MCF 10A (cell line): ENCODE measurements at regions not wholly inside any gene's neighbourhood (a gene's known extent, or its start where the extent isn't known, plus 50 kb on each side); places are given as distances from the start of the nearest gene placed in this dataset.

ENCODE experiments used
- BruUV-seq: library from RNA; stranded (reverse); fragments of 400-500 nt; replicated peaks from 2 replicates; lab custom pipeline; 2021; lab: Mats Ljungman, UMichigan
- CTCF ChIA-PET: fragments of 300-600 bp; sonication (Branson Sonifier 250); formaldehyde crosslinking; extraction: SDS; loops from one replicate; lab custom pipeline; 2021; ENCODE audit warnings: antibody characterized with exemption, inconsistent platforms; lab: Yijun Ruan, JAX
- POLR2A ChIA-PET: fragments of 300-600, 350-650 bp; sonication (Branson Sonifier 250); formaldehyde crosslinking; extraction: SDS; loops from one replicate; lab custom pipeline; 2020; ENCODE audit warnings: antibody characterized with exemption, inconsistent platforms; lab: Yijun Ruan, JAX
- DNase-seq: peaks from one replicate; pipeline ENCODE4 v3.0.0-alpha.2; 2018; ENCODE audit not compliant: unreplicated experiment
- H3K27ac Mint-ChIP-seq: one replicate; pipeline ENCODE4 v1.8.0; 2022; ENCODE audit warnings: mild to moderate bottlenecking, low read depth, mixed read lengths; ENCODE audit not compliant: unreplicated experiment
- H3K27me3 Mint-ChIP-seq: one replicate; pipeline ENCODE4 v1.8.0; 2022; ENCODE audit warnings: mixed read lengths; ENCODE audit not compliant: insufficient read depth, unreplicated experiment
- H3K36me3 Mint-ChIP-seq: one replicate; pipeline ENCODE4 v1.8.0; 2022; ENCODE audit warnings: mild to moderate bottlenecking, moderate library complexity, mixed read lengths; ENCODE audit not compliant: insufficient read depth, unreplicated experiment
- H3K4me1 Mint-ChIP-seq: one replicate; pipeline ENCODE4 v1.8.0; 2022; ENCODE audit warnings: mixed read lengths; ENCODE audit not compliant: insufficient read depth, unreplicated experiment
- H3K4me3 Mint-ChIP-seq: one replicate; pipeline ENCODE4 v1.8.0; 2022; ENCODE audit warnings: mild to moderate bottlenecking, moderate library complexity, mixed read lengths; ENCODE audit not compliant: unreplicated experiment
- H3K9me3 Mint-ChIP-seq: one replicate; pipeline ENCODE4 v1.8.0; 2022; ENCODE audit warnings: mixed read lengths; ENCODE audit not compliant: unreplicated experiment
- CTCF ChIP-seq: fragments of 200-600 bp; IDR thresholded peaks from one replicate; pipeline ENCODE4 v1.8.0; 2022; ENCODE audit warnings: antibody characterized with exemption, mild to moderate bottlenecking; ENCODE audit not compliant: unreplicated experiment
- intact Hi-C: fragments of 100-400 bp; cut with micrococcal nuclease; formaldehyde crosslinking; loops from 2 replicates; pipeline ENCODE4 v1.14.1; 2022

DNA sequence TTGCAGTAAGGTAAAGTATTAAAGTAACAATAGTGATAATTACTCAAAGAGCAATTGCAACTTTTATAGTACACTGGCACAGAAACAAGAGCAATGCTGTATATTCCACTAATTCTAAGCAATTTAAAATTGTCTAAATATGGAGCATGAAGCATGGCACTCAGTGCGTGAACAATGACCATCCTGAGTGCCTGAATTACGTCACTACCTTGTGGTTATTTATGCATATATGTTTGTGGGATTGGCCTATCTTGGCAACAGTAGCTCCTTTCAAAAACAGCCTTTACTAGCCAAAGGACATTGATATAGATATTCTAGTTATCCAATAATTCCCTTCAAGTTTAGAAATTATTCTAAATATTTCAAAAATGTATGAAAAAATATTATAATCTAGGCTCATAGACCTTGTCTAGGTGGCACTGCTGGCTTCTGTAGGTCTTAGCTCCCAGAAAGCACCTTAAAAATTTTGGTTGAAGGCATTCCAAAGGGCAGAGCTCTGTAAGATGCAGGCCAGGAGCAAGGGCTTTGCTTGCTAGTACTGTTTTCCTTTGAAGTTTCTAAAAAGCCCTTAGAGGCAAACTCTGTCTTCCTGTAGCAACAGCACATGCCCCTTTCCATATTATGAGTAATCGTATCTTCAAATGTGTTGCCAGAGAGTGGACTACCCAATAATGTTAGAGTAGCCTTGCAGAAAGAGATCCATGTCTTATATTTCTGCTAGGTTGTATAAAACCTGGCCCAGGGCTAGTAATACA, 719.3 kb downstream of the NR2F1-AS1 start:
- POLR2A ChIA-PET = no interaction called here
- Mint-ChIP-seq H3K27me3 (no peaks in the 10 kb centered on the region), H3K9me3 (no peaks in the 10 kb centered on the region), H3K4me1 (no peaks in the 10 kb centered on the region), H3K4me3 (no peak overlapping the region), H3K36me3 (no peaks in the 10 kb centered on the region), H3K27ac (no peak overlapping the region)
- CTCF ChIA-PET = no interaction called here
- intact Hi-C loops = no loop called here
- TF ChIP-seq CTCF = no peak
- BruUV-seq = no TSS peak
- DNase-seq = no peak

- no peak overlapping the region for H3K27ac Mint-ChIP-seq
- BruUV-seq = no TSS peak
- no peaks in the 10 kb centered on the region for H3K4me1 Mint-ChIP-seq
- POLR2A ChIA-PET = no interaction called here
- H3K9me3 Mint-ChIP-seq = no peaks in the 10 kb centered on the region
- TF ChIP-seq CTCF = no peak
- no peak overlapping the region for H3K4me3 Mint-ChIP-seq
- no peaks in the 10 kb centered on the region for H3K27me3 Mint-ChIP-seq
- CTCF ChIA-PET = interaction anchor here (0.7 to 1.0 kb wide), 2 partner anchors 17 to 1363 kb away, joined by 3 read pairs; no protein-coding TSS in a partner anchor
- DNase-seq = no peak
- H3K36me3 Mint-ChIP-seq = no peaks in the 10 kb centered on the region
- intact Hi-C loops = no loop called here
Observed at GRCh38 chr5:92860061-92860460, 721.0 kb downstream of the NR2F1-AS1 start.

- DNase-seq = no peak
- ChIA-PET POLR2A (no interaction called here), CTCF (no interaction called here)
- no peak for TF ChIP-seq CTCF
- intact Hi-C loops = no loop called here
- Mint-ChIP-seq H3K9me3 (no peaks in the 10 kb centered on the region), H3K4me3 (no peak overlapping the region), H3K4me1 (no peaks in the 10 kb centered on the region), H3K36me3 (no peaks in the 10 kb centered on the region), H3K27me3 (no peaks in the 10 kb centered on the region), H3K27ac (no peak overlapping the region)
- BruUV-seq = no TSS peak
Observed at GRCh38 chr5:92852219-92852618, 728.8 kb downstream of the NR2F1-AS1 start.

GRCh38 chr5:92850886-92851285, 730.1 kb downstream of the NR2F1-AS1 start:
- TF ChIP-seq CTCF = no peak
- Mint-ChIP-seq H3K9me3 (no peaks in the 10 kb centered on the region), H3K4me3 (no peak overlapping the region), H3K4me1 (no peaks in the 10 kb centered on the region), H3K27me3 (no peaks in the 10 kb centered on the region), H3K36me3 (no peaks in the 10 kb centered on the region), H3K27ac (no peak overlapping the region)
- DNase-seq = no peak
- CTCF ChIA-PET = no interaction called here
- intact Hi-C loops = no loop called here
- POLR2A ChIA-PET = no interaction called here
- no TSS peak for BruUV-seq
